Epithelial cell of proximal tubule (primary cell): ENCODE measurements at regions not wholly inside any gene's neighbourhood (a gene's known extent, or its start where the extent isn't known, plus 50 kb on each side); places are given as distances from the start of the nearest gene placed in this dataset.

Experiments used
- DNase-seq: peaks from one replicate; pipeline ENCODE4 v3.0.0-alpha.2; 2011; ENCODE audit warnings: low read depth
- H3K4me3 ChIP-seq: 2 replicates; pipeline ENCODE4 v1.5.1; 2011; ENCODE audit warnings: low read depth, mild to moderate bottlenecking, low read length
- CTCF ChIP-seq: conservative IDR thresholded peaks from 2 replicates; pipeline ENCODE4 v1.5.1; 2012; ENCODE audit warnings: low read depth, mild to moderate bottlenecking, low read length

GRCh38 chr17:62866471-62866870 is 58.4 kb upstream of the MARCHF10 start:
- H3K4me3 ChIP-seq: no peak overlapping the region
- no peak for TF ChIP-seq CTCF
- no peak for DNase-seq

- TF ChIP-seq CTCF: no peak
- no peak for DNase-seq
Measured at GRCh38 chr17:62865586-62865985, 57.5 kb upstream of the MARCHF10 start.

GRCh38 chr17:62862251-62862650 is 54.1 kb upstream of the MARCHF10 start:
- no peak for TF ChIP-seq CTCF
- no peak for DNase-seq

More at GRCh38 chr17:62865586-62865985, 57.5 kb upstream of the MARCHF10 start:
- no peak overlapping the region for H3K4me3 ChIP-seq

GRCh38 chr17:62860962-62861873 is 53.1 kb upstream of the MARCHF10 start:
- no peak for DNase-seq
- no peak overlapping the region for H3K4me3 ChIP-seq
- TF ChIP-seq CTCF: no peak

More at GRCh38 chr17:62862251-62862650, 54.1 kb upstream of the MARCHF10 start:
- no peak overlapping the region for H3K4me3 ChIP-seq

- H3K4me3 ChIP-seq: no peak overlapping the region
- TF ChIP-seq CTCF: no peak
- DNase-seq: no peak
Measured at GRCh38 chr17:62859146-62859545, 51.0 kb upstream of the MARCHF10 start.
